K562 (cell line): ENCODE measurements at regions not wholly inside any gene's neighbourhood (a gene's known extent, or its start where the extent isn't known, plus 50 kb on each side); places are given as distances from the start of the nearest gene placed in this dataset.

Source experiments
- ATAC-seq: fragments of 200-7000 bp; cut with Tn5 transposase; 3 replicates; pipeline ENCODE4 v1.9.1; 2020; ENCODE audit warnings: moderate library complexity
- BruUV-seq: library from RNA; stranded (reverse); fragments of 400-500 nt; replicated peaks from 2 replicates; lab custom pipeline; 2021; lab: Mats Ljungman, UMichigan
- CTCF ChIA-PET: fragments of 300-600 bp; formaldehyde crosslinking; extraction: SDS; loops from one replicate; lab custom pipeline; 2021; ENCODE audit warnings: low intra/inter-chr PET ratio; lab: Yijun Ruan, JAX
- POLR2A ChIA-PET: fragments of 300-600, 350-650 bp; sonication (Branson Sonifier 250); formaldehyde crosslinking; extraction: SDS; loops from one replicate; lab custom pipeline; 2021; ENCODE audit warnings: antibody characterized with exemption, inconsistent platforms; lab: Yijun Ruan, JAX
- DNase-seq, 4 experiments: peaks; one replicate each; pipeline versions ENCODE4 v3.0.0 to v3.0.0-alpha.2; 2011 to 2018; ENCODE audit warnings: low spot score in 3 of 4, mixed read lengths in 3 of 4; ENCODE audit errors: extremely low read depth in 1 of 4
- FAIRE-seq: peaks from 2 replicates; lab custom pipeline; 2011; peaks lifted over from hg19 to GRCh38; lab: Jason Lieb, UNC
- H2AFZ ChIP-seq: 2 replicates; pipeline ENCODE4 v1.6.0; 2011; ENCODE audit warnings: low read depth, low read length, control low read depth, inconsistent platforms
- H3K27ac ChIP-seq: fragments of 200-600 bp; 3 replicates; pipeline ENCODE4 v1.8.0; 2011; ENCODE audit warnings: low read depth, mild to moderate bottlenecking, control low read depth, inconsistent platforms, low read length, moderate library complexity, mixed read lengths; ENCODE audit errors: extremely low read depth
- H3K27me3 ChIP-seq, 2 experiments: fragments of 300-600 bp in 1 of 2; 2 replicates in 1 of 2; 3 replicates in 1 of 2; pipeline versions ENCODE4 v1.6.0 to v1.8.0; 2011; ENCODE audit warnings: inconsistent platforms in 2 of 2, low read length in 2 of 2, mild to moderate bottlenecking in 1 of 2, mixed read lengths in 1 of 2, moderate library complexity in 1 of 2; ENCODE audit not compliant: control insufficient read depth in 2 of 2, insufficient read depth in 2 of 2
- H3K36me3 ChIP-seq: fragments of 300-600 bp; 3 replicates; pipeline ENCODE4 v1.8.0; 2011; ENCODE audit warnings: mild to moderate bottlenecking, low read length, inconsistent platforms; ENCODE audit not compliant: control insufficient read depth, insufficient read depth
- H3K4me1 ChIP-seq, 2 experiments: fragments of 200-600 bp in 1 of 2; replicated peaks in 1 of 2; 2 replicates in 1 of 2; 3 replicates in 1 of 2; pipeline versions ENCODE4 v1.5.1 to v1.8.0; 2011; ENCODE audit warnings: inconsistent platforms in 2 of 2, low read length in 2 of 2, mild to moderate bottlenecking in 1 of 2, mixed read lengths in 1 of 2, moderate library complexity in 1 of 2; ENCODE audit not compliant: control insufficient read depth in 2 of 2, insufficient read depth in 2 of 2
- H3K4me2 ChIP-seq: 2 replicates; pipeline ENCODE4 v1.6.1; 2011; ENCODE audit warnings: low read length, control low read depth, inconsistent platforms, mixed read lengths; ENCODE audit not compliant: insufficient read depth
- H3K4me3 ChIP-seq: fragments of 200-600 bp; sonication (generic), shearing (Covaris generic); 2 replicates; pipeline ENCODE4 v1.5.1; 2016; ENCODE audit warnings: control low read depth, inconsistent platforms
- H3K79me2 ChIP-seq: fragments of 200-600 bp; 3 replicates; pipeline ENCODE4 v1.8.0; 2011; ENCODE audit warnings: low read length, inconsistent platforms; ENCODE audit not compliant: control insufficient read depth, insufficient read depth
- H3K9ac ChIP-seq, 2 experiments: 2 replicates each; pipeline versions ENCODE4 v1.6.0 to v1.6.1; 2011; ENCODE audit warnings: low read depth in 2 of 2, low read length in 2 of 2, control low read depth in 1 of 2, inconsistent platforms in 1 of 2, mild to moderate bottlenecking in 1 of 2, mixed read lengths in 1 of 2; ENCODE audit not compliant: insufficient read depth in 1 of 2
- H3K9me1 ChIP-seq: one replicate; pipeline ENCODE4 v1.6.0; 2011; ENCODE audit warnings: inconsistent platforms, mild to moderate bottlenecking, low read length, moderate library complexity; ENCODE audit not compliant: control insufficient read depth, insufficient read depth
- H3K9me3 ChIP-seq: replicated peaks from 2 replicates; pipeline ENCODE4 v1.5.1; 2011; ENCODE audit warnings: low read depth, low read length, inconsistent platforms; ENCODE audit not compliant: control insufficient read depth, insufficient read depth
- H4K20me1 ChIP-seq: replicated peaks from 2 replicates; pipeline ENCODE4 v1.6.1; 2011; ENCODE audit warnings: low read length, inconsistent platforms, mixed read lengths; ENCODE audit not compliant: control insufficient read depth, insufficient read depth
- CBFB ChIP-seq: sonication (generic); formaldehyde crosslinking; IDR thresholded peaks from 2 replicates; pipeline ENCODE4 v1.4.0; 2020; ENCODE audit warnings: mild to moderate bottlenecking, missing genetic modification reagents
- CC2D1A ChIP-seq: fragments of 450-650 bp; IDR thresholded peaks from 2 replicates; pipeline ENCODE4 v1.6.1; 2017; ENCODE audit warnings: mild to moderate bottlenecking
- CREB1 ChIP-seq, 2 experiments: sonication (generic) in 1 of 2; formaldehyde crosslinking in 1 of 2; IDR thresholded peaks; 2 replicates each; pipeline versions ENCODE4 v1.6.1 to v1.8.0; 2012 to 2022; ENCODE audit warnings: inconsistent platforms in 1 of 2, mild to moderate bottlenecking in 1 of 2, missing genetic modification reagents in 1 of 2, moderate library complexity in 1 of 2
- GTF3C2 ChIP-seq: IDR thresholded peaks from 3 replicates; pipeline ENCODE4 v1.6.1; 2011; ENCODE audit warnings: borderline replicate concordance, mild to moderate bottlenecking, moderate library complexity; ENCODE audit not compliant: insufficient read length; ENCODE audit errors: extremely low read depth
- MLX ChIP-seq, 2 experiments: fragments of 450-650 bp in 1 of 2; sonication (generic) in 1 of 2; formaldehyde crosslinking; conservative IDR thresholded peaks; 2 replicates each; pipeline versions ENCODE4 v1.4.0 to v1.8.1; 2020 to 2022; ENCODE audit warnings: mild to moderate bottlenecking in 1 of 2, missing genetic modification reagents in 1 of 2
- MTA3 ChIP-seq: fragments of 450-650 bp; formaldehyde crosslinking; IDR thresholded peaks from 2 replicates; pipeline ENCODE4 v1.6.1; 2017; ENCODE audit warnings: mild to moderate bottlenecking, borderline replicate concordance
- PBX2 ChIP-seq, 2 experiments: IDR thresholded peaks in 1 of 2; conservative IDR thresholded peaks in 1 of 2; 2 replicates each; pipeline ENCODE4 v1.6.1; 2016; ENCODE audit warnings: low read depth in 2 of 2, mild to moderate bottlenecking in 1 of 2, missing compliant biosample characterization in 1 of 2, missing genetic modification characterization in 1 of 2, moderate library complexity in 1 of 2
- PHB ChIP-seq: fragments of 250-450 bp; sonication (Bioruptor Pico); IDR thresholded peaks from 2 replicates; pipeline ENCODE4 v1.5.0; 2021
- PTBP1 ChIP-seq: fragments of 200-400 bp; formaldehyde crosslinking; IDR thresholded peaks from 2 replicates; pipeline ENCODE4 v1.6.1; 2017; ENCODE audit warnings: low read depth, low read length
- RBM22 ChIP-seq: fragments of 200-400 bp; formaldehyde crosslinking; IDR thresholded peaks from 2 replicates; pipeline ENCODE4 v1.6.1; 2018; ENCODE audit warnings: low read length, low read depth; ENCODE audit not compliant: poor library complexity, severe bottlenecking
- SREBF1 ChIP-seq: fragments of 150-350 bp; IDR thresholded peaks from 2 replicates; pipeline ENCODE4 v1.6.1; 2014; ENCODE audit warnings: antibody characterized with exemption, low read depth, low read length, borderline replicate concordance
- ZNF644 ChIP-seq: fragments of 200-800 bp; sonication (Bioruptor generic); IDR thresholded peaks from 2 replicates; pipeline ENCODE4 v1.6.1; 2016; ENCODE audit warnings: low read depth, missing genetic modification characterization, missing compliant biosample characterization
- ZNF696 ChIP-seq: fragments of 250-450 bp; sonication (Bioruptor Pico); conservative IDR thresholded peaks from 2 replicates; pipeline ENCODE4 v1.4.0; 2020; ENCODE audit warnings: mild to moderate bottlenecking, moderate library complexity
- WGBS: fragments of 100-300 bp; shearing (Covaris generic); methylation state at CpG from one replicate; pipeline ENCODE4 v1.1.6; 2016; ENCODE audit warnings: low coverage, mixed read lengths; ENCODE audit not compliant: insufficient coverage; ENCODE audit errors: missing lambda C conversion rate; 5-methylcytosine and 5-hydroxymethylcytosine counted together
- in situ Hi-C: fragments of 300-500 bp; cut with MboI; formaldehyde crosslinking; loops from 4 replicates; pipeline ENCODE4 v1.15.0; 2018; ENCODE audit warnings: inconsistent platforms, mixed read lengths
- intact Hi-C: fragments of 100-400 bp; cut with micrococcal nuclease; formaldehyde crosslinking; loops from 2 replicates; pipeline ENCODE4 v1.14.2; 2022

GRCh38 chr1:67485046-67485811 lies 55.0 kb upstream of the SERBP1 start (continued):
- TF ChIP-seq PTBP1 (no peak), CBFB (CRISPR knock-in tag) (no peak), SREBF1 (no peak), PBX2 (CRISPR knock-in tag; IDR thresholded peaks at IDR 0.05; ENCODE audit: low read depth) (no peak), PBX2 (tag; conservative IDR thresholded peaks at IDR 0.05; ENCODE audit: low read depth) (no peak)
- TF ChIP-seq, all 486 proteins: peak for 0

- BruUV-seq: no TSS peak
- 0% methylated on average over 1 of the region's 1 CpG for WGBS
- Histone ChIP-seq H4K20me1 (no peaks in the 10 kb centered on the region), H3K79me2 (no peaks in the 10 kb centered on the region), H3K4me1 (peaks cover 0 to 5% of the 10 kb centered on the region in 2 experiments; a peak in 3 of 5 replicates), H3K9me3 (no peaks in the 10 kb centered on the region), H2AFZ (no peak overlapping the region), H3K4me3 (no peak overlapping the region), H3K27ac (no peak overlapping the region), H3K4me2 (no peak overlapping the region), H3K36me3 (no peaks in the 10 kb centered on the region), H3K9me1 (no peaks in the 10 kb centered on the region), H3K27me3 (no peaks in the 10 kb centered on the region), H3K9ac (no peak overlapping the region)
- DNase-seq (peak in 3 of 4 experiments; percentile 19 to 61 (median 60)), FAIRE-seq (peak; percentile 88), ATAC-seq (peak; percentile 92)
- in situ Hi-C loops (loop anchor here (5.0 to 25.0 kb wide), 2 partner anchors 262 to 502 kb away; no protein-coding TSS in a partner anchor), intact Hi-C loops (loop anchor here (1.0 to 2.0 kb wide), 2 partner anchors 59 to 142 kb away; partner anchors contain the start of gene SERBP1)
- CTCF ChIA-PET: interaction anchor here (1.2 to 2.4 kb wide), 3 partner anchors 142 to 494 kb away, joined by 3 to 12 read pairs (median 6); no protein-coding TSS in a partner anchor
- POLR2A ChIA-PET: no interaction called here
- no peak for TF ChIP-seq MTA3
- no peak for TF ChIP-seq RBM22
- no peak for TF ChIP-seq MLX (CRISPR knock-in tag; conservative IDR thresholded peaks at IDR 0.05)
- TF ChIP-seq GTF3C2: no peak
- no peak for TF ChIP-seq CREB1 (IDR thresholded peaks at IDR 0.05)
- no peak for TF ChIP-seq CREB1 (CRISPR knock-in tag; IDR thresholded peaks at IDR 0.05)
- TF ChIP-seq PHB (CRISPR knock-in tag): no peak
- 0 out of 2 replicates have a peak, but pooled peaks have one; percentile 22 for TF ChIP-seq CC2D1A
- no peak for TF ChIP-seq ZNF644 (tag)
- TF ChIP-seq ZNF696 (CRISPR knock-in tag): no peak
Observed at GRCh38 chr1:67489643-67490042, 59.4 kb upstream of the SERBP1 start.
